Osteoblast (primary cell): ENCODE measurements at regions not wholly inside any gene's neighbourhood (a gene's known extent, or its start where the extent isn't known, plus 50 kb on each side); places are given as distances from the start of the nearest gene placed in this dataset.

Source experiments
- DNase-seq: peaks from one replicate; pipeline ENCODE4 v3.0.0; 2011; ENCODE audit warnings: low spot score, mixed read lengths; ENCODE audit not compliant: insufficient read length; ENCODE audit errors: missing footprints
- H2AFZ ChIP-seq: 2 replicates; pipeline ENCODE4 v1.6.0; 2011; ENCODE audit warnings: mild to moderate bottlenecking, low read length
- H3K27ac ChIP-seq: 2 replicates; pipeline ENCODE4 v1.5.1; 2011; ENCODE audit warnings: mild to moderate bottlenecking, low read depth, low read length, moderate library complexity
- H3K27me3 ChIP-seq: 2 replicates; pipeline ENCODE4 v1.6.0; 2012; ENCODE audit warnings: mild to moderate bottlenecking, control low read depth, inconsistent platforms, low read length, moderate library complexity; ENCODE audit not compliant: insufficient read depth
- H3K36me3 ChIP-seq: 2 replicates; pipeline ENCODE4 v1.5.1; 2011; ENCODE audit warnings: mild to moderate bottlenecking, low read length, control low read depth, moderate library complexity; ENCODE audit not compliant: insufficient read depth
- H3K4me1 ChIP-seq: 2 replicates; pipeline ENCODE4 v1.5.1; 2011; ENCODE audit warnings: mild to moderate bottlenecking, low read length, control low read depth, moderate library complexity; ENCODE audit not compliant: insufficient read depth
- H3K4me2 ChIP-seq: 2 replicates; pipeline ENCODE4 v1.6.0; 2011; ENCODE audit warnings: mild to moderate bottlenecking, low read length; ENCODE audit not compliant: insufficient read depth
- H3K4me3 ChIP-seq: fragments of 200-600 bp; sonication (generic); 3 replicates; pipeline ENCODE4 v1.5.1; 2012; ENCODE audit warnings: mild to moderate bottlenecking, low read length, inconsistent platforms; ENCODE audit not compliant: insufficient read depth
- H3K79me2 ChIP-seq: 2 replicates; pipeline ENCODE4 v1.6.0; 2012; ENCODE audit warnings: mild to moderate bottlenecking, low read length, control low read depth, inconsistent platforms; ENCODE audit not compliant: insufficient read depth
- H3K9me3 ChIP-seq: 2 replicates; pipeline ENCODE4 v1.5.1; 2011; ENCODE audit warnings: low read depth, low read length, control low read depth
- H4K20me1 ChIP-seq: 2 replicates; pipeline ENCODE4 v1.6.0; 2012; ENCODE audit warnings: mild to moderate bottlenecking, low read length, control low read depth; ENCODE audit not compliant: insufficient read depth
- CTCF ChIP-seq: IDR thresholded peaks from 2 replicates; pipeline ENCODE4 v1.5.1; 2011; ENCODE audit warnings: mild to moderate bottlenecking, low read depth, low read length, moderate library complexity; ENCODE audit errors: extremely low read depth

- DNase-seq = no peak
- no peak overlapping the region for H3K4me2 ChIP-seq
- no peak overlapping the region for H3K27ac ChIP-seq
- H3K27me3 ChIP-seq = no peaks in the 10 kb centered on the region
- H3K79me2 ChIP-seq = no peaks in the 10 kb centered on the region
- no peaks in the 10 kb centered on the region for H3K9me3 ChIP-seq
- no peaks in the 10 kb centered on the region for H4K20me1 ChIP-seq
- no peaks in the 10 kb centered on the region for H3K4me1 ChIP-seq
- no peaks in the 10 kb centered on the region for H3K36me3 ChIP-seq
- TF ChIP-seq CTCF = no peak
- H3K4me3 ChIP-seq = no peak overlapping the region
- H2AFZ ChIP-seq = no peak overlapping the region
Observed at GRCh38 chr2:122213312-122213711, 457.9 kb downstream of the TSN start.

- DNase-seq = no peak
- Histone ChIP-seq H3K27ac (no peak overlapping the region), H3K36me3 (no peaks in the 10 kb centered on the region), H3K9me3 (no peaks in the 10 kb centered on the region), H3K4me1 (no peaks in the 10 kb centered on the region), H2AFZ (no peak overlapping the region), H3K4me3 (no peak overlapping the region), H4K20me1 (no peaks in the 10 kb centered on the region), H3K4me2 (no peak overlapping the region), H3K79me2 (no peaks in the 10 kb centered on the region), H3K27me3 (no peaks in the 10 kb centered on the region)
- no peak for TF ChIP-seq CTCF
Observed at GRCh38 chr2:122216071-122216470, 460.6 kb downstream of the TSN start.

GRCh38 chr2:122216901-122217300, 461.4 kb downstream of the TSN start:
- Histone ChIP-seq H3K4me3 (no peak overlapping the region), H2AFZ (no peak overlapping the region), H3K4me1 (no peaks in the 10 kb centered on the region), H3K27ac (no peak overlapping the region), H3K79me2 (no peaks in the 10 kb centered on the region), H3K4me2 (no peak overlapping the region), H3K36me3 (no peaks in the 10 kb centered on the region), H3K9me3 (no peaks in the 10 kb centered on the region), H3K27me3 (no peaks in the 10 kb centered on the region), H4K20me1 (no peaks in the 10 kb centered on the region)
- TF ChIP-seq CTCF = no peak
- no peak for DNase-seq

GRCh38 chr2:122218596-122218995, 463.1 kb downstream of the TSN start:
- Histone ChIP-seq H3K79me2 (no peaks in the 10 kb centered on the region), H2AFZ (no peak overlapping the region), H3K4me3 (no peak overlapping the region), H3K27me3 (no peaks in the 10 kb centered on the region), H4K20me1 (no peaks in the 10 kb centered on the region), H3K27ac (no peak overlapping the region), H3K4me2 (no peak overlapping the region), H3K36me3 (no peaks in the 10 kb centered on the region), H3K9me3 (no peaks in the 10 kb centered on the region), H3K4me1 (no peaks in the 10 kb centered on the region)
- TF ChIP-seq CTCF = no peak
- DNase-seq = peak; percentile 59
